ENCODE measurements at regions not wholly inside any gene's neighbourhood (a gene's known extent, or its start where the extent isn't known, plus 50 kb on each side); places are given as distances from the start of the nearest gene placed in this dataset.

DNA sequence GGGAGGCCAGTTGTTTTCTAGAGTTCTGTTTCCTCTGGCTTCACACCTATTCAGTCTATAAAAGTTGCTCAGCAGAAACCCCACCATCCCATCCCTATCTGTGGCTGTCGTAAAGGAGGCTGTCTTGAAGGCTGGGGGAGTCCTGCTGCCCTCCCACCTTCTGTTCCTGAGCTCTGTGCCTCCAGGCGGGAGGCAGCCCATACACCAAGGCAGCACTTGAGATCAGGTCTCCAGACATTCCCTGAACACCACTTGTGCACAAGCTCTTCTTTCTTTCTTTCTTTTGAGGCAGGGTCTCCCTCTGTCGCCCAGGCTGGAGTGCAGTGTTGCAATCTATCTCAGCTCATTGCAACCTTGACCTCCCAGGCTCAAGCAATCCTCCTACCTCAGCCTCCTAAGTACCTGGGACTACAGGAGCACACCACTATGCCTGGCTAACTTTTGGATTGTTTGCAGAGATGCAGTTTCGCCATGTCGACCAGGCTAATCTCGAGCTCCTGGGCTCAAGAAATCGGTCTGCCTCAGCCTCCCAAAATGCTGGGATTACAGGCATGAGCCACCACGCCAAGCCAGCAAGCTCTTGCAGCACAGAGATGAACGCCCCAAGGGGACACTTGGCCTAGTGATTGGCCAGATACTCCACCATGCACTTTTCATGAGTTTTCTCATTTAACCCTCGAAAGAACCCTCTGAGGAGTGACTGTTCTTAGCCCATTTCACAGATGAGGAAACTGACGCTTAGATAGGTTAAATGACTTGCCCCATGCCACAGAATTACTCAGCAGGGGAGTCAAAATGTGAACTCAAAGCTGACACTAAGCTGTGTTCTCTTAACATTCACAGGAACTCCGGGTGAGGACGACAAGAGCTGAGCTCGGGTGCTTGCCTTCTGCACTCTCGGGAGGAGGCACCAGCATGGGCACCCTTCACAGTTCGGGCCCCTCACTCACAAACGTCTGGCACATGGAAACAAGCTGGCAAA, 55.8 kb upstream of the ENPP6 start:
- no peak for TF ChIP-seq SMC3 (IDR thresholded peaks at IDR 0.05)
- no peak for TF ChIP-seq EP300 (IDR thresholded peaks at IDR 0.05)
- no peak for TF ChIP-seq CTCF (IDR thresholded peaks at IDR 0.05)
- no peak for TF ChIP-seq PHF8 (IDR thresholded peaks at IDR 0.05; ENCODE audit: borderline replicate concordance, low read depth)

Data from A549 (cell line).